Right forelimb (tissue), 1 donor: ENCODE measurements at regions not wholly inside any gene's neighbourhood (a gene's known extent, or its start where the extent isn't known, plus 50 kb on each side); places are given as distances from the start of the nearest gene placed in this dataset.

Experiments
- DNase-seq: peaks from one replicate; pipeline ENCODE4 v3.0.0-alpha.2; 2018

- DNase-seq: peak; percentile 20
These were observed 87.3 kb upstream of the OTOS start for GRCh38 chr2:240227538-240228428.

DNA sequence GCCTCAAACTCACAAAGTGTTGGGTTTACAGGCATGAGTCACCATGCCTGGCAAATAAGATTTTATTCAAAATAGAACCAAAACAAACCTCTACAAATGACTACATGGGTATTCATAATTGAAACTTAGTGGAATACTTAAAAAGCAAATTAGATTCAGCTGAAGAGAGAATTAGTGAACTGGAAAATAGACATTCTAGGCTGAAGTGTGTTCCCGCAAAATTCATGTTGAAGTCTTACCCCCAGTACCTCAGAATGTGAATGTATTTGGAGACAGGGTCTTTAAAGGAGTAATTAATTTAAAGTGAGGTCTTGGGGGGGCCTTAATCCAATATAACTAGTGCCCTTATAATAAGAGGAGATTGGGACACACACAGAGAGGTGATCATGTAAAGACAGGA, 88.5 kb upstream of the OTOS start:
- no peak for DNase-seq

DNA sequence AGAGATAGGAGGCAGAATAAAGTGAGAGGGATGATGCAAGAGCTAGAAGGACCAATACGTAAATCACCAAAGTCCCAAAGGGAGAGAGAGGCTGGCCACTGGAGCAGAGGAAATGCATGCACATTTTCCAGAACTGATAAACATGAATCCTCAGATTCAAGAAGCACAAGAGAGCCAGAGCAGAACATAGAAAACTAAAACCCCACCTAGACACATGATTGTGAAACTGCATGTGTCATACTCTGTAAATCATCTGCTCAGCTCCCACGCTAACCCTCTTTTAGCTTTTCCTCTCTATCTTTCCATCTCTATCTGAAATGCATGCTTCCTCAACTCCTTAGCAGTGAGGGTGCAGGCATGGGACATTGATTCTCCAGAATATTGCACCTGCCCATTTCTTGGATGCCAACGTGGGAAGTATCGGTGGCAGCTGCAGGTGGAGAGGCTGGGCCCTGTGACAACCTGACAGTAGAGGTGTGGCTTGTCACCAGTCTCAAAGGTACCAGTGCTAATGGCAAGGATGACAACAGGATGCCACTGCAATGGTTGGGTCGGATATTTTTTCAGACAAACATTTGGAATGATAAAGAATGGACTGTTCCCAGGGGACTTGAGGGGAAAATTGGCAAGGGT, 89.3 kb upstream of the OTOS start:
- DNase-seq: peak; percentile 12

GRCh38 chr2:240230291-240230931, 90.0 kb upstream of the OTOS start:
- peak; percentile 30 for DNase-seq

- peak; percentile 35 for DNase-seq
These were observed 91.4 kb upstream of the OTOS start for GRCh38 chr2:240231838-240232244.

GRCh38 chr2:240232264-240232915, 91.9 kb upstream of the OTOS start:
- no peak for DNase-seq

DNA sequence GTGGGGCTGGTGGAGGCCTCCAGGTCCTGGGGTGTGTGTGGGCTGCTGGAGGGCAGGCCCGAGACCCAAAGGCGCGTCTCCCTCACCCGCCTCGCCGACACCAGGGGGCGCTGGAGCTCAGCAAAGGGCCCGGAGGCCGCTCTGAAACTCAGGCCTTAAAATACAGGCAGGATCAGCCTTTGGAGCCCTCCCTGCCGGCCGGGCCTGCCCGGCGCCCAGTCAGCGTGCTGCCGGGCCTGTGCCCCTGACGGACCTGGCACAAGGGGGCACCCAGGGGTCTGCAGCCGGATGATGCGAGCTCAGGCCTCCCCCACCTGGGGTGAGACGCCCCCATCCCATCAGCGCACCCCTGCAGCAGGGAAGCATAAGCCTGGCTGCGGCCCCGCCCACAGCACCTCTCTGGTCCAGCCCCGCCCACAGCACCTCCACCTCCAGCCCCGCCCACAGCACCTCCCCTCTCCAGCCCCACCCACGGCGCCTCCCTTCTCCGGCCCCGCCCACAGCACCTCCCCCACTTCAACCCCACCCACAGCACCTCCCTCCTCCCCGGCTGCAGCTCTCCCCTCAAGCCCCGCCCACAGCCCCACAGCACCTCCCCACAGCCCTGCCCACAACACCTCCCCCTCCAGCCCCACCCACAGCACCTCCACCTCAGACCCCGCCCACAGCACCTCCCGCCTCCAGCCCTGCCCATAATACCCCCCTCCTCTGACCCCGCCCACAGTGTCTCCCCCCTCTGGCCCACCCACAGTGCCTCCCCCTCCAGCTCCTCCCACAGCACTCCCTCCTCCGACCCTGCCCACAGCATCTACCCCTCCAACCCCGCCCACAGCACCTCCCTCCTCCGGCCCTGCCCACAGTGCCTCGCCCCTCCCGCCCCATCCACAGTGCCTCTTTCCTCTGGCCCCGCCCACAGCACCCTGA, 92.8 kb upstream of the OTOS start:
- peak; percentile 90 for DNase-seq

DNA sequence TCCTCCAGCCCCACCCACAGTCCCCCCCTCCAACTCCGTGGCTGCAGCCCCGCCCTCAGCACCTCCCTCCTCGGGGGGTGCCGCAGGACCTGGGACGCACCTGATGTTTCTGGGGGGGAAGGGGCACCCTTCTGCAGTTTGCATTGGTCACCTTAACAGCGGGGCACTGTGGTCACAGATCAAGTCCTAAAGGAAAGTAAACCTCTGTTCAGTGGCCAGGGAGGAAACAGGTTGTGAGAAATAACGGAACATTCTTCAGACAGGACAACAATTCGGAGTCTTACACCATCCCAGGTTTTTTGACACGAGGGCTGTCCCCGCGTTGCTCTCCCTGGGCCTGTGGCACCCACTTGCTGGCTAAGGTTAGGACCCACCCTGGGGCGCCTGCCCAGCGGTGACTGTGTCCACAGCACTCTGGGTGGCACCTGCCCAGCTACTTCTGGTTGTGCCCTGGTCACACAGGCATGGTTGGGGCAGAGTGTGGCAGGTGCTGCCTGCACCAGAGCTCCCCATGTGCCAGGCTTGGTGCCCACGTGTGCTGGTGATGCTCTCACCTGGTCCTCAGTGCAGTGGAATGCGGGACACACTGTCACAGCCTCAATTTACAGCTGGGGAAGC, 93.5 kb upstream of the OTOS start:
- peak; percentile 41 for DNase-seq

- no peak for DNase-seq
These were observed 94.1 kb upstream of the OTOS start for GRCh38 chr2:240234503-240234951.

DNA sequence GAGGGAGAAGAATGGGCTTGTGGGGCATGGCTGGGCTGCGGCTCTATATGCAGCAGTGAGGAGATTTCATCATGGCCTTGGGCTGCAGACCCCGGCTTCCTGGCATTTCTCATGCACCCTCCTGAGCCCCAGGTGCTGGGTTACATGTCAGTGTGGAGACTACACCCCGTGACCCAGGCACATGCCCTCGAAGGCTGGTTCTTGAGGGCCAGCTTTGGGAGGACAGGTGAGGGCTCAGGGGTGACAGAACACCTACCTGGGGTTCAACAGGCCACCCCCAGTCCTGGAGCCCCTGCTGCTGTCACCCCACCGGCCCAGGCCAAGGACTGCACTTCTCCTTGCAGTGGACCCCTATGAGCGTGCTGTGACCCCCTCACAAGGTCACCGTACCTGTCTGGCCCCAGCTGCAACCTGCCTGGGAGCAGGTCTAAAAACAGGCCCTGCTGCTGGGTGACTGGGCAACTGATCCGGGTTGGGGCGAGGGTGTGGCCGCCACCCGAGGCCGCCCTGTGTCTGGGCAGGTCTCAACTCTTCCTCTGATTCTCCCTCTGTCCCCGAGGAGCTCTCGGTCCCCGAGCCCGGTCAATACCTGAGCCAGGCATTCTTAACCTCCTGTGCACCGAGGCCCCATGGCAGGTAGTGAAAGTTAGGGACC, 94.8 kb upstream of the OTOS start:
- peak; percentile 30 for DNase-seq

DNA sequence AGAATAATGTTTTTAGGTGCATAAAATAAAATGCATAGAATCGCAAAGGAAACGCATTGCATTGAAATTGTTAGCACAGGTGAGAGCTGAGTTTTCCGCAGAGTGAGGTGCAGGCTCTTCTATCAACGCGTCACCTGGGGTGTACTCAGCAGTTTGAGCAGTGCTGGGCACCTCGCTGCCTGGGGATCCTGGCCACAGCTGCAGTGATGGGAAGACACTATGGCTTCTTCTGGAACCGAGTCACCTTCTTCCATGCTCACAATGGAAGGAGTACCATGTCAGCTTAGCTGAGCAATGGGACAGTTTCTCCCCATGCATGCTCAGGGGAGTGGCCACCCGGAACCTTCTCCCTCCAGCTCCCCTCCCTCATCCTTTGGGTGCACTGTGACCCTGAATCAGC, 95.4 kb upstream of the OTOS start:
- DNase-seq: no peak

DNA sequence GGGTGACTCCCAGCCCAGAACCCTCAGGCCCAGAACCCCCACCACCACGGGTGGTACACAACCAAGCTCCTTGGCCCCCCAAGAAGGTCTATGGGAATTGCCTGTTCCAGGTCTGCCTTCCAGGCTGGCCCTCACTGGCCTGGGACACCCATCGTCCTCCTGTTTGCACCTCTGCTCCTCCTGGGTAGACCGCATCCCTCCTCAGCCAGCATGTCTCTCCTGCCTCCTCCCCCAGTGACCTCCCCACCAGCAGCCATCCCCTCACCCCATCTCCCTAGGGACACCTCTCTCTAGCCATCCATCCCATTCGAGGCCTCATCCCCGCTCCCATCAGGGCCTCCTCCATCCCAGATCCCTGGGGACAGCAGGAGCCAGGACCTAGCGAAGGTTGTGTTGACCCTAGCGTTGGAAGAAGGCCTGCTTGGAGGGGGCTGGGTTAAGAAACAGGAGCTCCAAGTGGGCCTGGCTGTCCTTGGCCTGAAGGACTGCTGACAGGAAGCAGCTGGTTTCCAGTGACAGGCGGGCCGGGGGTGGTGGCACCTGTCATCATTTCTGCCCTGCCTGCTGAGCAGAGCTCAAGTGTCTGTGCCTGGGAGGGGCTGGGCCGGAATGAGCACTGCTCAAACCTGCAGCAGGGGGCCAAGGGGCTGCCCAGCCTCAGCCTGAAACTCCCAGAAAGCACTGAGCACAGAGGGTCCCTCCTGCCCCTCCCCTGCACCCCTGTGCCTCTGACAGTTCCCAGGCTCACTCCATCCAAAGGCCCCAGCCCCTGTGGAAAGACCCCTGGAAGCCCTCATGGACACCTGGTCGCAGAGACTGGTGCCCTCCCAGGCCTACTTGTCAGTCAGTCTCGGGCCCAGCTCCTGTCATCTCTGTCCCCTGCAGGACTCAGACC, 96.0 kb upstream of the OTOS start:
- DNase-seq: peak; percentile 60

- peak; percentile 37 for DNase-seq
These were observed 97.2 kb upstream of the OTOS start for GRCh38 chr2:240237609-240238174.

- DNase-seq: no peak
These were observed 97.7 kb upstream of the OTOS start for GRCh38 chr2:240238201-240238600.

DNA sequence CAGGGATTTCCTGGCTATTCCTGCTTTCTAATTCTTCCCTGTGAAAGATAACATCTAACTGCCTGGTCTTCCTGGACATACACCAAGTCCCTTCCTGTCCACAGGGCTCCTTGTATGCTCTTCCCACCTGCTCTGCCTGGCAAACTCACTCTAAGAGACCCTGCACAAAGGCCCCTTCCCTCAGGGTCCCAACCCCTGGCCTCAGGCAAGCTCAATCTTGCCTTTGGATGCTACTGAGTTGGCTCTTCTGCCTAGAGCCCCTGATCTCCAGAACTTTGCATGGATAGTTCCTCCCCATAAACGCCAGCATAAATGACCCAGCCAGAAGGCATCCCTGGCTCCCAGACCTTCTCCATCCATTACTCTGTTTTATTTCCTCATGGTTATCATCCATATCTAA, 98.3 kb upstream of the OTOS start:
- DNase-seq: peak; percentile 7

- DNase-seq: peak; percentile 15
These were observed 98.9 kb upstream of the OTOS start for GRCh38 chr2:240239325-240239724.

DNA sequence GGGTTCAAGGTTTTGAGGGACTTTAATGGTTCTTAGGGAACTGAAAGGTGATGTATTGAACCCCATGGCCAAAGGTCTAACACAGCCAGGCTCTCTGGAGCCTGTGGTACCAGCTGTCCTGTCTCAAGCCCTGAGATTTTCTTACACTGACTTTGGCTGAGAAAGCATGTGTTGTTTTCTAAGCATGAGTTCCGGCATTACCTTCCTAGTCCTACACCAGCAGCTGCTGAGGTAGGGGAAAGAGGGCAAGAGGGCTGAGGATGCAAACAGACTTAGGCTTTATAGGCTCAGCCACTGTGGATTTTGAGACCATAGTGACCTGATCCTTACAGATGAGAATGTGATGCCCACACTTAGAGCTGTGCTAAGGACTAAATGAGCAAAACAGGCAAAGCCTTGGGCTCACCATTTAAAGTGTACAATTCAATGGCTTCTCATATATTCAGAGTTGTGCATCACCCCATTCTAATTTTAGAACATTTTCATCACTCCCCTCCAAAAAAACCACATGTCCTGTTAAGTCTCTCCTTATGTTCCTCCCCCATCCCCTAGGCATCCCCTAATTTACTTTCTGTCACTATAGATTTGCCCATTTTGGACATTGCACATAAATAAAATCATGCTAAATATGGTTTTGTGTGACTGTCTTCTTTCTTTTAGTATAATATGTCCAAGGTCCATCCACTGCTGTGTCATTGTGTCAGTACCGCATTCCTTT, 99.7 kb upstream of the OTOS start:
- peak; percentile 3 for DNase-seq

DNA sequence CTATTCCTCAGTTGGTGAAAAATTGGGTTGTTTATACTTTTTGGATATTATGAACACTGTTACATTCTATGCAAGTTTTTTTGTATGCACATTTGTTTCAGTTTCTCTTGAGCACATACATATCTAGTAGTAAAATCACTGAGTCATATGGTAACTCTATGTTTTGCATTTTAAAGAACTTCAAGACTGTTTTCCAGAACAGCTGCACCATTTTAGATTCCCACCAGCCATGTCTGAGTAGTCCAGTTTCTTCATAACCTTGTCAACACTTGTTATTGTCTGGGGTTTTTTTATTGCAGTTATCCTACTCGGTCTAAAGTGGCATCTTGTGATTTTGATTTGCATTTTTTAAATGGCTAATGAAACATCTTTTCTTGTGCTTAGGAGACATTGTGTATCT, 100.3 kb upstream of the OTOS start:
- no peak for DNase-seq

DNA sequence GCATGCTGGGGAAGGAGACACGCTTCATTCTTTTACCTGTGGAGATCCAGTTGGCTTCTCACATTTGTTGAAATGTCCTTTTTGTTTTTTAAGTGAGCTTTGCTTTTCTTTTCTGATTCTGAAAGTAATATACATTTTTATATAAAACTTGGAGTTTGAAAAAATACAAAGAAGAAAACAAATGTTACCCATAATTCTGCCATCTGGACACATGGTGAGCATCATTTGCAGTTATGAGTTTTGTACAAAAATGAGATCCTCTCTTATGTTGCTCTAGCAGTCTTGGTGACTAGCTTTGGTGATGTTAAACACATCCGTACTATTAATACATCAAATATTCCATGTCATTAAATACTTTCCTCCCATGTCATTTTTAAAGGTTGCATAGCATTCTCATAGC, 101.1 kb upstream of the OTOS start:
- DNase-seq: no peak
